A549 (cell line): ENCODE measurements at regions not wholly inside any gene's neighbourhood (a gene's known extent, or its start where the extent isn't known, plus 50 kb on each side); places are given as distances from the start of the nearest gene placed in this dataset.
A peak's percentile ranks its signal among the peaks of the same experiment; 100 is the strongest.

Experiments used
- ATAC-seq, 2 experiments: fragments of 200-7000 bp in 1 of 2; fragments of >200 bp in 1 of 2; cut with Nextera tagmentation in 1 of 2; cut with Tn5 transposase in 1 of 2; 3 replicates each; pipeline versions ENCODE4 v1.8.0 to v1.9.1; 2018 to 2020; ENCODE audit warnings: mild to moderate bottlenecking in 1 of 2, moderate library complexity in 1 of 2
- CTCF ChIA-PET: fragments of 300-600 bp; sonication (Branson Sonifier 250); formaldehyde crosslinking; extraction: SDS; loops from one replicate; lab custom pipeline; 2021; ENCODE audit warnings: antibody characterized with exemption, inconsistent platforms; lab: Yijun Ruan, JAX
- POLR2A ChIA-PET: fragments of 350-600 bp; formaldehyde crosslinking; extraction: SDS; loops from one replicate; lab custom pipeline; 2021; ENCODE audit warnings: antibody characterized with exemption, inconsistent platforms; lab: Yijun Ruan, JAX
- DNase-seq, 2 experiments: peaks; one replicate each; pipeline versions ENCODE4 v3.0.0 to v3.0.0-alpha.2; 2011 to 2016; ENCODE audit warnings: low read depth in 1 of 2, low spot score in 1 of 2
- FAIRE-seq: peaks from 2 replicates; lab custom pipeline; 2011; peaks lifted over from hg19 to GRCh38; lab: Jason Lieb, UNC
- H3K27ac ChIP-seq, 2 experiments: fragments of >200 bp; sonication (Bioruptor Twin); formaldehyde crosslinking; 3 replicates each; pipeline ENCODE4 v1.5.1; 2016 to 2017
- H3K4me1 ChIP-seq: fragments of >200 bp; sonication (Bioruptor Twin); formaldehyde crosslinking; 3 replicates; pipeline ENCODE4 v1.6.1; 2016
- H3K4me2 ChIP-seq: fragments of >200 bp; sonication (Bioruptor Twin); formaldehyde crosslinking; 3 replicates; pipeline ENCODE4 v1.6.1; 2016
- H3K4me3 ChIP-seq: fragments of >200 bp; sonication (Bioruptor Twin); formaldehyde crosslinking; 3 replicates; pipeline ENCODE4 v1.5.1; 2016
- H3K9me3 ChIP-seq: fragments of >200 bp; sonication (Bioruptor Twin); formaldehyde crosslinking; 3 replicates; pipeline ENCODE4 v1.6.1; 2016
- EHF ChIP-seq: fragments of 250-450 bp; sonication (Bioruptor Pico); IDR thresholded peaks from 2 replicates; pipeline ENCODE4 v1.5.0; 2020; ENCODE audit warnings: mild to moderate bottlenecking
- EP300 ChIP-seq, 2 experiments: fragments of >200 bp; sonication (Bioruptor Twin); formaldehyde crosslinking; IDR thresholded peaks; 2 replicates in 1 of 2; 3 replicates in 1 of 2; pipeline ENCODE4 v1.6.1; 2016 to 2017
- ESRRA ChIP-seq: fragments of 150-350 bp; IDR thresholded peaks from 2 replicates; pipeline ENCODE4 v1.6.1; 2014; ENCODE audit warnings: mild to moderate bottlenecking, low read length, borderline replicate concordance
- FOXS1 ChIP-seq: fragments of 250-450 bp; sonication (Bioruptor Pico); IDR thresholded peaks from 2 replicates; pipeline ENCODE4 v1.5.0; 2020; ENCODE audit warnings: mild to moderate bottlenecking, moderate library complexity
- HEYL ChIP-seq: fragments of 250-450 bp; sonication (Bioruptor Pico); IDR thresholded peaks from 2 replicates; pipeline ENCODE4 v1.8.0; 2021; ENCODE audit warnings: mild to moderate bottlenecking, moderate library complexity
- HOXA7 ChIP-seq: fragments of 250-450 bp; sonication (Bioruptor Pico); IDR thresholded peaks from 2 replicates; pipeline ENCODE4 v1.5.0; 2020; ENCODE audit warnings: mild to moderate bottlenecking, moderate library complexity
- JUNB ChIP-seq: fragments of >200 bp; sonication (Bioruptor Twin); formaldehyde crosslinking; IDR thresholded peaks from 2 replicates; pipeline ENCODE4 v1.6.1; 2016
- KDM1A ChIP-seq: fragments of 200-600 bp; sonication (generic); IDR thresholded peaks from 2 replicates; pipeline ENCODE4 v1.6.1; 2016; ENCODE audit warnings: low read depth, mild to moderate bottlenecking
- MYC ChIP-seq: IDR thresholded peaks from 2 replicates; pipeline ENCODE4 v1.6.1; 2012; ENCODE audit warnings: mild to moderate bottlenecking, inconsistent platforms, low read length, improper control_type of control experiment, borderline replicate concordance
- NR3C1 ChIP-seq: fragments of >200 bp; sonication (Bioruptor Twin); formaldehyde crosslinking; IDR thresholded peaks from 3 replicates; pipeline ENCODE4 v1.6.1; 2017
- RAD21 ChIP-seq, 2 experiments: fragments of >200 bp in 1 of 2; sonication (Bioruptor Twin) in 1 of 2; formaldehyde crosslinking in 1 of 2; IDR thresholded peaks in 1 of 2; conservative IDR thresholded peaks in 1 of 2; 2 replicates in 1 of 2; 3 replicates in 1 of 2; pipeline ENCODE4 v1.6.1; 2012 to 2018; ENCODE audit warnings: inconsistent platforms in 1 of 2
- RFX5 ChIP-seq: fragments of 450-650 bp; IDR thresholded peaks from 2 replicates; pipeline ENCODE4 v1.7.1; 2014; ENCODE audit warnings: antibody characterized with exemption, mild to moderate bottlenecking, moderate library complexity
- SMC3 ChIP-seq: fragments of >200 bp; sonication (Bioruptor Twin); formaldehyde crosslinking; IDR thresholded peaks from 3 replicates; pipeline ENCODE4 v1.6.1; 2018; ENCODE audit warnings: inconsistent platforms
- TFCP2L1 ChIP-seq: fragments of 250-450 bp; sonication (Bioruptor Pico); IDR thresholded peaks from 2 replicates; pipeline ENCODE4 v1.5.0; 2021; ENCODE audit warnings: mild to moderate bottlenecking
- ZC3H11A ChIP-seq: fragments of 450-650 bp; IDR thresholded peaks from 2 replicates; pipeline ENCODE4 v1.6.1; 2014; ENCODE audit warnings: antibody characterized with exemption, mild to moderate bottlenecking
- ZNF302 ChIP-seq: fragments of 250-450 bp; sonication (Bioruptor Pico); IDR thresholded peaks from 2 replicates; pipeline ENCODE4 v1.9.0; 2021; ENCODE audit warnings: inconsistent platforms, mild to moderate bottlenecking, moderate library complexity
- WGBS: methylation state at CpG from one replicate; pipeline ENCODE4 v1.1.6; 2017; ENCODE audit errors: missing lambda C conversion rate; 5-methylcytosine and 5-hydroxymethylcytosine counted together
- TF ChIP-seq, protein P1 (sequence below): fragments of 200-600 bp; sonication (generic); IDR thresholded peaks from 2 replicates; pipeline ENCODE4 v1.6.1; 2016; ENCODE audit warnings: antibody characterized with exemption, mild to moderate bottlenecking, moderate library complexity
- TF ChIP-seq, protein P2 (sequence below): fragments of >200 bp; sonication (Bioruptor Twin); formaldehyde crosslinking; IDR thresholded peaks from 3 replicates; pipeline ENCODE4 v1.6.1; 2016

DNA sequence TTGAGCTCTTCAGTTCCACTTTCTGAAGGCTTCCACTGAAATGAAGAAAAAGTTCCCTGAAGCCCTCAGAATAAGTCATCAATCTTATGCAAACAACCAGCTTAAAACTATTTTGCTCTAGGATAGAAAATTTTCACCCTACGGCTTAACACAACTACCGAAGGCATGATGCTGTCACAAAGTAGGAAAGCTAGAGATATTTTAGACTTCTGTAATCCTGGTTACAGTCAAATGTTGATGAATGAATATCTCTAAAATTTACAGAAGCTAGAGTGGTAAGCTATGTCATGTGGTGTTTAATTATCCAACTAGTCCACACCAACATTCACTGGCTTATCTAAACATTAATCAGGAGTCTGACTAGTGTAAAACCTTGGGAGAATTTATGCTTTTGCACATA lies 197.9 kb downstream of the SUCLA2 start:
- H3K4me1 ChIP-seq, result no peaks in the 10 kb centered on the region
- TF ChIP-seq TFCP2L1 (CRISPR knock-in tag), result no peak
- TF ChIP-seq MYC, result no peak
- TF ChIP-seq HOXA7 (CRISPR knock-in tag), result no peak
- TF ChIP-seq NR3C1, result no peak
- TF ChIP-seq ZC3H11A, result no peak
- TF ChIP-seq SMC3, result no peak
- no peak for TF ChIP-seq EP300 (IDR thresholded peaks at IDR 0.05)
- ATAC-seq (no peak), DNase-seq (no peak), FAIRE-seq (no peak)
- no peak overlapping the region for H3K4me2 ChIP-seq
- POLR2A ChIA-PET, result no interaction called here
- H3K4me3 ChIP-seq, result no peak overlapping the region
- CTCF ChIA-PET, result interaction anchor here (0.6 kb wide), 1 partner anchor 1221 kb away, joined by 3 read pairs; no protein-coding TSS in a partner anchor
- WGBS, result 82% methylated on average over 2 of the region's 2 CpGs
- no peak overlapping the region for H3K27ac ChIP-seq
- no peaks in the 10 kb centered on the region for H3K9me3 ChIP-seq

DNA sequence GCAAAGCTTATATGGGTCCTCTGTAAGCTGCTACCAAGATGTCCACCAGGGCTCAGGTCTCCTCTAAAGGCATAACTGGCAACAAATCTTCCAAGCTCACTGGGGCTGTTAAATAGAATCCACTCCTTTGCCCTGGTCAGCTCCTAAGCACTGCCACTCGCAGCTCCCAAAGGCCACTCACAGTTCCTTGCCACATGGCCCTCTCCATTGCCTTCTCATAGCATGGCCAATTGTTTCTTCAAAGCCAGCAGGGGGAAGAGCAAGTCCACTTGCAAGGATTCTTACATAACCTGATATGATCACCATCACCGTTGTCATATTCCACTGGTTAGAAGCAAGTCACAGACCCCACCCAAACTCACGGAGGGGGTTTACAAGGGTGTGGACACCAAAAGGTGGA lies 199.5 kb downstream of the SUCLA2 start:
- POLR2A ChIA-PET, result no interaction called here
- no peak overlapping the region for H3K27ac ChIP-seq
- H3K4me3 ChIP-seq, result no peak overlapping the region
- no peaks in the 10 kb centered on the region for H3K9me3 ChIP-seq
- 46% methylated on average over 3 of the region's 3 CpGs for WGBS
- FAIRE-seq (no peak), ATAC-seq (no peak), DNase-seq (no peak)
- H3K4me2 ChIP-seq, result no peak overlapping the region
- no peaks in the 10 kb centered on the region for H3K4me1 ChIP-seq
- CTCF ChIA-PET, result no interaction called here
- TF ChIP-seq ZNF302 (CRISPR knock-in tag) (no peak), HOXA7 (CRISPR knock-in tag) (no peak), ZC3H11A (no peak)
- TF ChIP-seq, all 56 proteins: peak for 0

DNA sequence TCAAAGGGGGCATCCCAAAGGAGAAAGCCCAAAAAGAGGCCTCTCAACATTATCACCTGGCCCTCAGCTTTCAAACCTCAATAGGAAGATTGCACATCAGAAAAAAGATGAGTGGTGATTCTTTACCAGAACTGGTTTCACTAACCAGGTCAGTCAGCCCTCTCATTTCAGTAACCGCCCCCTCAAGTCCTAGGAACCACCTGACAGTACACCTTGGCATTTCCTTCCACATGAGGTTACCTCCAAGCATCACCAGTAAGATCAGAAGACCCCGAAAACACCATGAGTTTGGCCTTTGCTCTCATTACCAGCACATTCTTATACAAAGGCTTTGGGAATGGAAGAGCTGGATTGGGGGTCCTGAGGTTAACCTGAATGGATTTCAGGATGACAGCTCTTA lies 200.5 kb downstream of the SUCLA2 start:
- H3K27ac ChIP-seq, result no peak overlapping the region
- ChIA-PET POLR2A (interaction anchor here (0.6 kb wide), 1 partner anchor 295 kb away, joined by 4 read pairs; no protein-coding TSS in a partner anchor), CTCF (interaction anchor here (0.9 kb wide), 1 partner anchor 9 kb away, joined by 3 read pairs; no protein-coding TSS in a partner anchor)
- DNase-seq (no peak), FAIRE-seq (no peak), ATAC-seq (no peak)
- H3K4me2 ChIP-seq, result no peak overlapping the region
- TF ChIP-seq, protein P1, sequence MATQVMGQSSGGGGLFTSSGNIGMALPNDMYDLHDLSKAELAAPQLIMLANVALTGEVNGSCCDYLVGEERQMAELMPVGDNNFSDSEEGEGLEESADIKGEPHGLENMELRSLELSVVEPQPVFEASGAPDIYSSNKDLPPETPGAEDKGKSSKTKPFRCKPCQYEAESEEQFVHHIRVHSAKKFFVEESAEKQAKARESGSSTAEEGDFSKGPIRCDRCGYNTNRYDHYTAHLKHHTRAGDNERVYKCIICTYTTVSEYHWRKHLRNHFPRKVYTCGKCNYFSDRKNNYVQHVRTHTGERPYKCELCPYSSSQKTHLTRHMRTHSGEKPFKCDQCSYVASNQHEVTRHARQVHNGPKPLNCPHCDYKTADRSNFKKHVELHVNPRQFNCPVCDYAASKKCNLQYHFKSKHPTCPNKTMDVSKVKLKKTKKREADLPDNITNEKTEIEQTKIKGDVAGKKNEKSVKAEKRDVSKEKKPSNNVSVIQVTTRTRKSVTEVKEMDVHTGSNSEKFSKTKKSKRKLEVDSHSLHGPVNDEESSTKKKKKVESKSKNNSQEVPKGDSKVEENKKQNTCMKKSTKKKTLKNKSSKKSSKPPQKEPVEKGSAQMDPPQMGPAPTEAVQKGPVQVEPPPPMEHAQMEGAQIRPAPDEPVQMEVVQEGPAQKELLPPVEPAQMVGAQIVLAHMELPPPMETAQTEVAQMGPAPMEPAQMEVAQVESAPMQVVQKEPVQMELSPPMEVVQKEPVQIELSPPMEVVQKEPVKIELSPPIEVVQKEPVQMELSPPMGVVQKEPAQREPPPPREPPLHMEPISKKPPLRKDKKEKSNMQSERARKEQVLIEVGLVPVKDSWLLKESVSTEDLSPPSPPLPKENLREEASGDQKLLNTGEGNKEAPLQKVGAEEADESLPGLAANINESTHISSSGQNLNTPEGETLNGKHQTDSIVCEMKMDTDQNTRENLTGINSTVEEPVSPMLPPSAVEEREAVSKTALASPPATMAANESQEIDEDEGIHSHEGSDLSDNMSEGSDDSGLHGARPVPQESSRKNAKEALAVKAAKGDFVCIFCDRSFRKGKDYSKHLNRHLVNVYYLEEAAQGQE, result no peak
- TF ChIP-seq RAD21 (conservative IDR thresholded peaks at IDR 0.05 in 1 of 2, IDR thresholded peaks at IDR 0.05 in 1 of 2), result no peak
- no peak for TF ChIP-seq FOXS1 (CRISPR knock-in tag)
- TF ChIP-seq ESRRA, result no peak
- no peak for TF ChIP-seq KDM1A
- TF ChIP-seq JUNB, result no peak
- no peak for TF ChIP-seq EHF
- no peak for TF ChIP-seq RFX5
- TF ChIP-seq HEYL (CRISPR knock-in tag), result no peak
- TF ChIP-seq TFCP2L1 (CRISPR knock-in tag), result no peak
- no peaks in the 10 kb centered on the region for H3K9me3 ChIP-seq
- WGBS, result 16% methylated on average over 2 of the region's 2 CpGs
- H3K4me3 ChIP-seq, result no peak overlapping the region
- no peaks in the 10 kb centered on the region for H3K4me1 ChIP-seq

DNA sequence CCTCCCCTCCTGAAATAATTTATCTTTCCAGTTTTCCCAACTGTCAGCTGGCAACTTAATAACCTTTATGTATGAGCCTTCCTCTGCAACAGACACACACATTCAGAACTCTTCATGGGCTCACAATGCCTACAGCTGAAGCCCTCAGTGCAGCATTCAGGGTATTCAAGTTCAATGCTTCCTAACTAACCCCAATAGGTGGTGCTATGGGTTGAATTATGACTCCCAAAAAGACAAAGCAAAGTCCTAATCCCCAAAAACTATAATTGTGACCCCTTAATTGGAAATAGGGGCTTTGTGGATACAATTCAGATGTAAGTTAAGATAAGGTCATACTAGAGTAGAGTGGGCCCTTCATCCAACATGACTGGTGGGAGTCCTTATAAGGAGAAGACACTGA lies 202.2 kb downstream of the SUCLA2 start:
- H3K27ac ChIP-seq, result no peak overlapping the region
- peak in 1 of 2 experiments; percentile 61; a peak in 2 of 6 replicates for ATAC-seq
- no peak overlapping the region for H3K4me3 ChIP-seq
- no peaks in the 10 kb centered on the region for H3K9me3 ChIP-seq
- CTCF ChIA-PET, result no interaction called here
- no peak overlapping the region for H3K4me2 ChIP-seq
- H3K4me1 ChIP-seq, result no peaks in the 10 kb centered on the region
- POLR2A ChIA-PET, result no interaction called here
- FAIRE-seq, result no peak
- TF ChIP-seq RAD21 (conservative IDR thresholded peaks at IDR 0.05 in 1 of 2, IDR thresholded peaks at IDR 0.05 in 1 of 2) (peak in 1 of 2 experiments; percentile 34; a peak in 2 of 5 replicates), RFX5 (no peak)
- TF ChIP-seq, protein P2, sequence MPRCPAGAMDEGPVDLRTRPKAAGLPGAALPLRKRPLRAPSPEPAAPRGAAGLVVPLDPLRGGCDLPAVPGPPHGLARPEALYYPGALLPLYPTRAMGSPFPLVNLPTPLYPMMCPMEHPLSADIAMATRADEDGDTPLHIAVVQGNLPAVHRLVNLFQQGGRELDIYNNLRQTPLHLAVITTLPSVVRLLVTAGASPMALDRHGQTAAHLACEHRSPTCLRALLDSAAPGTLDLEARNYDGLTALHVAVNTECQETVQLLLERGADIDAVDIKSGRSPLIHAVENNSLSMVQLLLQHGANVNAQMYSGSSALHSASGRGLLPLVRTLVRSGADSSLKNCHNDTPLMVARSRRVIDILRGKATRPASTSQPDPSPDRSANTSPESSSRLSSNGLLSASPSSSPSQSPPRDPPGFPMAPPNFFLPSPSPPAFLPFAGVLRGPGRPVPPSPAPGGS, result no peak
- DNase-seq, result no peak
